DMS114 treated with DMSO at 0.1 percent for 48 hours (cell line): ENCODE measurements at regions not wholly inside any gene's neighbourhood (a gene's known extent, or its start where the extent isn't known, plus 50 kb on each side); places are given as distances from the start of the nearest gene placed in this dataset.

Source experiments
- DNase-seq: peaks from one replicate; lab custom pipeline; 2025; ENCODE audit not compliant: unreplicated experiment; lab: John Stamatoyannopoulos, UW

GRCh38 chr2:217150236-217150635 is 290.4 kb upstream of the TNP1 start:
- no peak for DNase-seq

- no peak for DNase-seq
Measured at GRCh38 chr2:217149087-217149660, 289.3 kb upstream of the TNP1 start.

- DNase-seq: no peak
Measured at GRCh38 chr2:217147818-217148217, 288.0 kb upstream of the TNP1 start.

- no peak for DNase-seq
Measured at GRCh38 chr2:217146956-217147355, 287.1 kb upstream of the TNP1 start.

- no peak for DNase-seq
Measured at GRCh38 chr2:217142649-217143266, 282.9 kb upstream of the TNP1 start.

- DNase-seq: no peak
Measured at GRCh38 chr2:217138284-217138683, 278.4 kb upstream of the TNP1 start.

- DNase-seq: no peak
Measured at GRCh38 chr2:217127744-217128143, 267.9 kb upstream of the TNP1 start.

GRCh38 chr2:217125014-217125413 is 265.1 kb upstream of the TNP1 start:
- no peak for DNase-seq

- DNase-seq: no peak
Measured at GRCh38 chr2:217124050-217124449, 264.2 kb upstream of the TNP1 start.

- no peak for DNase-seq
Measured at GRCh38 chr2:217121565-217121964, 261.7 kb upstream of the TNP1 start.

GRCh38 chr2:217120429-217120828 is 260.6 kb upstream of the TNP1 start:
- no peak for DNase-seq

GRCh38 chr2:217118559-217119284 is 258.9 kb upstream of the TNP1 start:
- no peak for DNase-seq

GRCh38 chr2:217117523-217117922 is 257.7 kb upstream of the TNP1 start:
- DNase-seq: no peak

GRCh38 chr2:217116610-217117009 is 256.7 kb upstream of the TNP1 start:
- no peak for DNase-seq

- DNase-seq: no peak
Measured at GRCh38 chr2:217114117-217114516, 254.3 kb upstream of the TNP1 start.

GRCh38 chr2:217113491-217113890 is 253.6 kb upstream of the TNP1 start:
- DNase-seq: no peak

GRCh38 chr2:217110550-217110949 is 250.7 kb upstream of the TNP1 start:
- DNase-seq: no peak

- DNase-seq: no peak
Measured at GRCh38 chr2:217108575-217109027, 248.7 kb upstream of the TNP1 start.

- DNase-seq: no peak
Measured at GRCh38 chr2:217108086-217108485, 248.2 kb upstream of the TNP1 start.

GRCh38 chr2:217107480-217107879 is 247.6 kb upstream of the TNP1 start:
- no peak for DNase-seq

GRCh38 chr2:217106650-217107014 is 246.8 kb upstream of the TNP1 start:
- no peak for DNase-seq
